OCI-LY7 (cell line): ENCODE measurements at regions not wholly inside any gene's neighbourhood (a gene's known extent, or its start where the extent isn't known, plus 50 kb on each side); places are given as distances from the start of the nearest gene placed in this dataset.

Experiments used
- EZH2phosphoT487 ChIP-seq: fragments of 200-600 bp; sonication (generic); IDR thresholded peaks from 2 replicates; pipeline ENCODE4 v1.6.1; 2018; ENCODE audit warnings: low read depth, borderline replicate concordance, mild to moderate bottlenecking, mixed run types, antibody characterized with exemption, low read length, moderate library complexity, mixed read lengths
- TF ChIP-seq, protein P1 (sequence below): fragments of 200-600 bp; sonication (generic); conservative IDR thresholded peaks from 2 replicates; pipeline ENCODE4 v1.5.1; 2014; ENCODE audit warnings: mild to moderate bottlenecking, antibody characterized with exemption, low read length, moderate library complexity, mixed read lengths

DNA sequence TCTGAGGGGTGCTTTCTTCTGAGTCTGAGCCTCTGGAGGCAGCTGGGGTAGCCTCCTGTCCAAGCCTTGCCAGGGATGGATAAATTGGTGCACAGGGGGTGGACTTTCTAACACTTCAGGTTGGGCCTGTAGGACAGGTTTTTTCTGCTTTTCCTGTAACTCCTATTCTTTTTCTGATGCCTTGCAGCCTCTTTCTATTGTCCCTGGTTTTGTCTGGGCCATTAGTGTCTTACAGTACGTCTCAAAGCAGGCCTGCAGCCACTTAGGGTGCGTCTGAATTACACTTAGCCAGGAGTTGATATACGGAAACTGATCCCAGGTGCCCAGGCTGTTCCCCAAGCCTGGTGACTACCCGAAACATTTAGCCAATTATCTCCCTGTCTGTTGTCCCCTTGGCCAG lies 213.3 kb upstream of the HTR2A start:
- TF ChIP-seq, protein P1, sequence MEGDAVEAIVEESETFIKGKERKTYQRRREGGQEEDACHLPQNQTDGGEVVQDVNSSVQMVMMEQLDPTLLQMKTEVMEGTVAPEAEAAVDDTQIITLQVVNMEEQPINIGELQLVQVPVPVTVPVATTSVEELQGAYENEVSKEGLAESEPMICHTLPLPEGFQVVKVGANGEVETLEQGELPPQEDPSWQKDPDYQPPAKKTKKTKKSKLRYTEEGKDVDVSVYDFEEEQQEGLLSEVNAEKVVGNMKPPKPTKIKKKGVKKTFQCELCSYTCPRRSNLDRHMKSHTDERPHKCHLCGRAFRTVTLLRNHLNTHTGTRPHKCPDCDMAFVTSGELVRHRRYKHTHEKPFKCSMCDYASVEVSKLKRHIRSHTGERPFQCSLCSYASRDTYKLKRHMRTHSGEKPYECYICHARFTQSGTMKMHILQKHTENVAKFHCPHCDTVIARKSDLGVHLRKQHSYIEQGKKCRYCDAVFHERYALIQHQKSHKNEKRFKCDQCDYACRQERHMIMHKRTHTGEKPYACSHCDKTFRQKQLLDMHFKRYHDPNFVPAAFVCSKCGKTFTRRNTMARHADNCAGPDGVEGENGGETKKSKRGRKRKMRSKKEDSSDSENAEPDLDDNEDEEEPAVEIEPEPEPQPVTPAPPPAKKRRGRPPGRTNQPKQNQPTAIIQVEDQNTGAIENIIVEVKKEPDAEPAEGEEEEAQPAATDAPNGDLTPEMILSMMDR: no peak
- TF ChIP-seq EZH2phosphoT487: no peak
